SU-DHL-6 (cell line): ENCODE measurements at regions not wholly inside any gene's neighbourhood (a gene's known extent, or its start where the extent isn't known, plus 50 kb on each side); places are given as distances from the start of the nearest gene placed in this dataset.

Experiments
- H2AFZ ChIP-seq: fragments of 200-600 bp; sonication (generic); 2 replicates; pipeline ENCODE4 v1.6.1; 2014; ENCODE audit warnings: low read depth, mild to moderate bottlenecking, moderate library complexity, mixed read lengths, antibody characterized with exemption, low read length; ENCODE audit not compliant: severe bottlenecking
- H3F3A ChIP-seq: fragments of 200-600 bp; shearing (Covaris generic); 2 replicates; pipeline ENCODE4 v1.6.0; 2016; ENCODE audit warnings: antibody characterized with exemption, mild to moderate bottlenecking; ENCODE audit not compliant: insufficient read depth
- H3K27ac ChIP-seq: fragments of 200-600 bp; sonication (generic); 2 replicates; pipeline ENCODE4 v1.5.1; 2016; ENCODE audit warnings: low read depth, mild to moderate bottlenecking, low read length, moderate library complexity, mixed read lengths
- H3K27me3 ChIP-seq: fragments of 200-600 bp; sonication (generic), shearing (Covaris generic); 2 replicates; pipeline ENCODE4 v1.6.0; 2014; ENCODE audit warnings: mild to moderate bottlenecking, low read length
- H3K36me3 ChIP-seq: fragments of 200-600 bp; sonication (generic); 2 replicates; pipeline ENCODE4 v1.6.1; 2014; ENCODE audit warnings: mild to moderate bottlenecking, low read length, mixed read lengths
- H3K4me2 ChIP-seq: fragments of 300-600, 200-600 bp; shearing (Covaris generic), sonication (generic); 2 replicates; pipeline ENCODE4 v1.6.0; 2014; ENCODE audit warnings: low read length, low read depth, mild to moderate bottlenecking; ENCODE audit not compliant: poor library complexity, severe bottlenecking
- H3K4me3 ChIP-seq: fragments of 200-600 bp; sonication (generic); 2 replicates; pipeline ENCODE4 v1.5.1; 2014; ENCODE audit warnings: antibody characterized with exemption, low read length, mild to moderate bottlenecking, mixed read lengths; ENCODE audit not compliant: insufficient read depth, poor library complexity, severe bottlenecking
- H3K79me2 ChIP-seq: fragments of 200-600 bp; sonication (generic); 2 replicates; pipeline ENCODE4 v1.6.1; 2014; ENCODE audit warnings: mild to moderate bottlenecking, low read length, moderate library complexity; ENCODE audit not compliant: insufficient read depth
- H3K9ac ChIP-seq: fragments of 200-600 bp; sonication (generic); 2 replicates; pipeline ENCODE4 v1.7.0; 2014; ENCODE audit warnings: mild to moderate bottlenecking, low read length
- H3K9me2 ChIP-seq: fragments of 200-600 bp; sonication (generic); replicated peaks from 2 replicates; pipeline ENCODE4 v1.6.1; 2014; ENCODE audit warnings: low read length; ENCODE audit not compliant: insufficient read depth
- H3K9me3 ChIP-seq: fragments of 200-600 bp; sonication (generic); 2 replicates; pipeline ENCODE4 v1.6.1; 2014; ENCODE audit warnings: low read length, mixed read lengths; ENCODE audit not compliant: insufficient read depth
- H4K20me1 ChIP-seq: fragments of 200-600 bp; sonication (generic); 2 replicates; pipeline ENCODE4 v1.6.1; 2014; ENCODE audit warnings: low read depth, mild to moderate bottlenecking, antibody characterized with exemption, low read length, moderate library complexity, mixed read lengths
- EZH2phosphoT487 ChIP-seq: fragments of 200-600 bp; sonication (generic), shearing (Covaris generic); conservative IDR thresholded peaks from 2 replicates; pipeline ENCODE4 v1.6.1; 2018; ENCODE audit warnings: mild to moderate bottlenecking, antibody characterized with exemption, low read length, moderate library complexity, mixed read lengths
- TF ChIP-seq, protein P1 (sequence below): fragments of 200-600 bp; sonication (generic); IDR thresholded peaks from one replicate; pipeline ENCODE4 v1.5.1; 2017; ENCODE audit warnings: antibody characterized with exemption, mild to moderate bottlenecking, low read length, moderate library complexity; ENCODE audit not compliant: insufficient read depth, poor library complexity, severe bottlenecking

DNA sequence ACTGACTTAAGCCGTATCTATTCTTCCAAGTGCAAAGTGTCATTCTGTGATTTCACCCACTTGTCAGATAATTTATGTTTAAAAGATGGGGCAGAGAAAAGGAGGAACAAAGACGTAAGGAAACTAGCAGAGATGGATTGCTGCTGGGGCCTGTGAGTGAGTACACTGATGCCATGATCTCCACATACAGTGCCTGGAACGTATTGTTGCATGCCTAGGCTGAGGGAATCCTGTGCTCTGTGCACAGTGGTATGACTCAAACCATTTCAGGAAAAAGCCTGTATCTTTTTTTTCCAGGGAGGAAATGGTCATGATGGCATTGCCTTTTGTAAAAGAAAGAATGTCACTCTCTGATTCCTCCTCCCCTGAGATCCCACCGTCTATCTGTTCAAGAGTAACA, 359.5 kb upstream of the ADAMTS16 start:
- Histone ChIP-seq H3K9me2 (no peaks in the 10 kb centered on the region), H4K20me1 (no peaks in the 10 kb centered on the region), H3K9me3 (peaks cover 7% of the 10 kb centered on the region; the same call in 1 of the 2 replicates), H3K27me3 (no peaks in the 10 kb centered on the region), H2AFZ (no peak overlapping the region), H3K4me3 (no peak overlapping the region), H3F3A (no peaks in the 10 kb centered on the region), H3K36me3 (no peaks in the 10 kb centered on the region), H3K4me2 (no peak overlapping the region), H3K79me2 (no peaks in the 10 kb centered on the region), H3K9ac (no peak overlapping the region), H3K27ac (no peak overlapping the region)
- no peak for TF ChIP-seq EZH2phosphoT487
- TF ChIP-seq, protein P1, sequence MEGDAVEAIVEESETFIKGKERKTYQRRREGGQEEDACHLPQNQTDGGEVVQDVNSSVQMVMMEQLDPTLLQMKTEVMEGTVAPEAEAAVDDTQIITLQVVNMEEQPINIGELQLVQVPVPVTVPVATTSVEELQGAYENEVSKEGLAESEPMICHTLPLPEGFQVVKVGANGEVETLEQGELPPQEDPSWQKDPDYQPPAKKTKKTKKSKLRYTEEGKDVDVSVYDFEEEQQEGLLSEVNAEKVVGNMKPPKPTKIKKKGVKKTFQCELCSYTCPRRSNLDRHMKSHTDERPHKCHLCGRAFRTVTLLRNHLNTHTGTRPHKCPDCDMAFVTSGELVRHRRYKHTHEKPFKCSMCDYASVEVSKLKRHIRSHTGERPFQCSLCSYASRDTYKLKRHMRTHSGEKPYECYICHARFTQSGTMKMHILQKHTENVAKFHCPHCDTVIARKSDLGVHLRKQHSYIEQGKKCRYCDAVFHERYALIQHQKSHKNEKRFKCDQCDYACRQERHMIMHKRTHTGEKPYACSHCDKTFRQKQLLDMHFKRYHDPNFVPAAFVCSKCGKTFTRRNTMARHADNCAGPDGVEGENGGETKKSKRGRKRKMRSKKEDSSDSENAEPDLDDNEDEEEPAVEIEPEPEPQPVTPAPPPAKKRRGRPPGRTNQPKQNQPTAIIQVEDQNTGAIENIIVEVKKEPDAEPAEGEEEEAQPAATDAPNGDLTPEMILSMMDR, result no peak

DNA sequence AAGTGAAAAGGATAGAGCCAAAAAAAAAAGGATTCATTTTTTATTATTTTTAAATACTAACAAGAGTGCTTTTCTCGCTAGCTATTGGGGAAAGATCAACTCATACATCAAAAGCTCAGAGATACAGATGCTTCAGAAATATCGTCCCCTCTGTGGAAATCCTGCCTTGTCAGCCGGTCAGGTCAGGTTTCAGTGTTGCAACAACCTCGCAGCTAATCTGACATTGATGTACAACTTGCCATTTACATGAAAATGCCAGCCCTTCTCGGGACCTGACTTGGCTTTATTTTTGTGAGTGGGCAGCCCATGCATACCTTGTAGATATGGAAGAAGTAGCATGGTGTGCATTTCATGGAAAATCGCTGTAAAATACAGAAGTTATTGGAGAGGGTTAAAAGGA, 358.8 kb upstream of the ADAMTS16 start:
- Histone ChIP-seq H3K79me2 (no peaks in the 10 kb centered on the region), H3K36me3 (no peaks in the 10 kb centered on the region), H2AFZ (no peak overlapping the region), H3K4me2 (no peak overlapping the region), H4K20me1 (no peaks in the 10 kb centered on the region), H3F3A (no peaks in the 10 kb centered on the region), H3K4me3 (no peak overlapping the region), H3K27me3 (no peaks in the 10 kb centered on the region), H3K9me2 (no peaks in the 10 kb centered on the region), H3K27ac (no peak overlapping the region), H3K9ac (no peak overlapping the region), H3K9me3 (peaks cover 9% of the 10 kb centered on the region; the same call in 1 of the 2 replicates)
- TF ChIP-seq, protein P1, result no peak
- no peak for TF ChIP-seq EZH2phosphoT487

- Histone ChIP-seq H3K9me3 (peaks cover 9% of the 10 kb centered on the region; the same call in 1 of the 2 replicates), H3K9ac (no peak overlapping the region), H3F3A (no peaks in the 10 kb centered on the region), H3K9me2 (no peaks in the 10 kb centered on the region), H3K27me3 (no peaks in the 10 kb centered on the region; the same call in 1 of the 2 replicates), H3K36me3 (no peaks in the 10 kb centered on the region), H4K20me1 (no peaks in the 10 kb centered on the region), H3K4me2 (no peak overlapping the region), H2AFZ (no peak overlapping the region), H3K4me3 (no peak overlapping the region), H3K79me2 (no peaks in the 10 kb centered on the region), H3K27ac (no peak overlapping the region)
- TF ChIP-seq, protein P1, result no peak
- TF ChIP-seq EZH2phosphoT487, result no peak
Measured at GRCh38 chr5:4785971-4786370, 354.2 kb upstream of the ADAMTS16 start.

DNA sequence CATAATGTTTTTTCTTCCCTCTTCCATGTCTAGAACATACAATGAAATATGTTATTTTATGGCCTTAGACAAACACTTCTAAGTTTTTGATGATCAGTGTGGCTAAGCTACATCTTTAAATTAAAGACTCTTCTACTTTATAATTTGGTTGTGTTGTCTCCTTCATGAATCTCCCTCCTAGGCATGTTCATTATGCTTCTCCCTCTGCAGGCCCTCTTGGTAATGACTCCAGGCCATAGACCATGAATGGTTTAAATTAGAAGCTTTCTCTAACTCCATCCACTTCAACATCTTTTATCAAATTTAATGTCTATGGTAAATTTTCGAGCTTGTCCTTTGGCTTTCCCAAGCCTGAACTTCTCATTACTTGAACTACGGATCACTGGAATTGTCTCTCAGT, 342.7 kb upstream of the ADAMTS16 start:
- H3K4me2 ChIP-seq, result no peak overlapping the region
- TF ChIP-seq, protein P1, result no peak
- TF ChIP-seq EZH2phosphoT487, result no peak
- no peak overlapping the region for H3K9ac ChIP-seq
- H3K79me2 ChIP-seq, result no peaks in the 10 kb centered on the region
- H3F3A ChIP-seq, result no peaks in the 10 kb centered on the region
- no peaks in the 10 kb centered on the region for H3K27me3 ChIP-seq
- H2AFZ ChIP-seq, result no peak overlapping the region
- no peaks in the 10 kb centered on the region for H3K9me3 ChIP-seq
- H3K36me3 ChIP-seq, result no peaks in the 10 kb centered on the region
- no peaks in the 10 kb centered on the region for H4K20me1 ChIP-seq
- H3K9me2 ChIP-seq, result no peaks in the 10 kb centered on the region
- H3K4me3 ChIP-seq, result no peak overlapping the region
- no peak overlapping the region for H3K27ac ChIP-seq
